Activated CD4-positive, alpha-beta memory T cell treated with anti-CD3 and anti-CD28 coated beads for 36 hours (primary cell): ENCODE measurements at regions not wholly inside any gene's neighbourhood (a gene's known extent, or its start where the extent isn't known, plus 50 kb on each side); places are given as distances from the start of the nearest gene placed in this dataset.

Experiments
- CTCF ChIA-PET: fragments of 350-600 bp; sonication (Branson Sonifier 250); formaldehyde crosslinking; loops from one replicate; lab custom pipeline; 2021; ENCODE audit warnings: antibody characterized with exemption, inconsistent platforms; lab: Charles Lee
- POLR2A ChIA-PET: fragments of 350-600 bp; sonication (Branson Sonifier 250); formaldehyde crosslinking; loops from one replicate; lab custom pipeline; 2021; ENCODE audit warnings: antibody characterized with exemption; lab: Charles Lee
- DNase-seq: peaks from one replicate; pipeline ENCODE4 v3.0.0-alpha.2; 2020
- H3K27ac Mint-ChIP-seq: one replicate; pipeline ENCODE4 v1.8.0; 2021; ENCODE audit warnings: mixed read lengths
- H3K27me3 Mint-ChIP-seq: one replicate; pipeline ENCODE4 v1.8.0; 2021; ENCODE audit warnings: mixed read lengths
- H3K36me3 Mint-ChIP-seq: one replicate; pipeline ENCODE4 v1.8.0; 2021; ENCODE audit warnings: mixed read lengths
- H3K4me1 Mint-ChIP-seq: one replicate; pipeline ENCODE4 v1.8.0; 2021; ENCODE audit warnings: low read depth, mixed read lengths
- H3K4me3 Mint-ChIP-seq: one replicate; pipeline ENCODE4 v1.8.0; 2021; ENCODE audit warnings: mild to moderate bottlenecking, mixed read lengths
- H3K9me3 Mint-ChIP-seq: one replicate; pipeline ENCODE4 v1.8.0; 2021; ENCODE audit warnings: mixed read lengths
- intact Hi-C: fragments of 100-400 bp; cut with micrococcal nuclease; formaldehyde crosslinking; loops from one replicate; pipeline ENCODE4 v1.15.1; 2023

- ChIA-PET CTCF (no interaction called here), POLR2A (no interaction called here)
- no peak for DNase-seq
- no peak overlapping the region for H3K4me3 Mint-ChIP-seq
- H3K36me3 Mint-ChIP-seq: no peaks in the 10 kb centered on the region
- H3K9me3 Mint-ChIP-seq: peaks cover 7% of the 10 kb centered on the region
- no peak overlapping the region for H3K27ac Mint-ChIP-seq
- H3K27me3 Mint-ChIP-seq: no peaks in the 10 kb centered on the region
- no peaks in the 10 kb centered on the region for H3K4me1 Mint-ChIP-seq
- intact Hi-C loops: no loop called here
These were observed 98.8 kb downstream of the ADCYAP1 start for GRCh38 chr18:1003499-1003898.

GRCh38 chr18:1006304-1006703, 101.6 kb downstream of the ADCYAP1 start:
- Mint-ChIP-seq H3K4me3 (no peak overlapping the region), H3K9me3 (peaks cover 7% of the 10 kb centered on the region), H3K4me1 (no peaks in the 10 kb centered on the region), H3K36me3 (no peaks in the 10 kb centered on the region), H3K27ac (no peak overlapping the region), H3K27me3 (no peaks in the 10 kb centered on the region)
- POLR2A ChIA-PET: no interaction called here
- intact Hi-C loops: no loop called here
- CTCF ChIA-PET: no interaction called here
- no peak for DNase-seq

DNA sequence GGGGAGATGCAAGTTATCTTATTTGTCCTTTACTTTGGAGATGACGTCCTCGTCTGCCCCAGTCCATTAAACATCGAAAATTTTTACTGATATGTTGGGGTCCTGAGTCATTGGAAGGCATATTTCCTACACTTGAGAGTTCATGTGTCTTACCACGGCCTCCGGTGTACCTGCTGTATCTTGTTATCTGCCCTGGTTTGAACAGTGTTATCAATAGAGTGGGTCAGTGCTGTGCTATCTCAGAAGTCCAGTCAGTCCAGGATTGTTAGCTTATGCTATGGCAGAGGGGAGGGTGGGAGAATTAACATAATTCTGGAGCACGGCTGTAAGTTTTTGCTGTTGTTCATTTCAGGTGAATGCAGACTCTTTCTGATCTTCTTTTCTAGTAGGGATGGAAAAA, 102.3 kb downstream of the ADCYAP1 start:
- DNase-seq: no peak
- ChIA-PET POLR2A (no interaction called here), CTCF (no interaction called here)
- no peak overlapping the region for H3K4me3 Mint-ChIP-seq
- intact Hi-C loops: no loop called here
- H3K9me3 Mint-ChIP-seq: peaks cover 7% of the 10 kb centered on the region
- H3K4me1 Mint-ChIP-seq: no peaks in the 10 kb centered on the region
- no peaks in the 10 kb centered on the region for H3K27me3 Mint-ChIP-seq
- H3K27ac Mint-ChIP-seq: no peak overlapping the region
- no peaks in the 10 kb centered on the region for H3K36me3 Mint-ChIP-seq

- intact Hi-C loops: no loop called here
- H3K4me1 Mint-ChIP-seq: no peaks in the 10 kb centered on the region
- no peaks in the 10 kb centered on the region for H3K9me3 Mint-ChIP-seq
- no peak overlapping the region for H3K4me3 Mint-ChIP-seq
- ChIA-PET CTCF (interaction anchor here (1.0 kb wide), 1 partner anchor 174 kb away, joined by 3 read pairs; no protein-coding TSS in a partner anchor), POLR2A (no interaction called here)
- no peak overlapping the region for H3K27ac Mint-ChIP-seq
- no peak for DNase-seq
- no peaks in the 10 kb centered on the region for H3K36me3 Mint-ChIP-seq
- no peaks in the 10 kb centered on the region for H3K27me3 Mint-ChIP-seq
These were observed 106.7 kb downstream of the ADCYAP1 start for GRCh38 chr18:1011349-1011748.

GRCh38 chr18:1012775-1013174, 108.1 kb downstream of the ADCYAP1 start:
- Mint-ChIP-seq H3K4me3 (no peak overlapping the region), H3K36me3 (no peaks in the 10 kb centered on the region), H3K27me3 (no peaks in the 10 kb centered on the region), H3K4me1 (no peaks in the 10 kb centered on the region), H3K27ac (no peak overlapping the region), H3K9me3 (no peaks in the 10 kb centered on the region)
- CTCF ChIA-PET: no interaction called here
- POLR2A ChIA-PET: no interaction called here
- DNase-seq: no peak
- intact Hi-C loops: no loop called here

- Mint-ChIP-seq H3K4me3 (no peak overlapping the region), H3K9me3 (no peaks in the 10 kb centered on the region), H3K27ac (no peak overlapping the region), H3K36me3 (no peaks in the 10 kb centered on the region), H3K4me1 (no peaks in the 10 kb centered on the region), H3K27me3 (no peaks in the 10 kb centered on the region)
- ChIA-PET POLR2A (no interaction called here), CTCF (no interaction called here)
- no peak for DNase-seq
- intact Hi-C loops: no loop called here
These were observed 109.3 kb downstream of the ADCYAP1 start for GRCh38 chr18:1013951-1014350.

DNA sequence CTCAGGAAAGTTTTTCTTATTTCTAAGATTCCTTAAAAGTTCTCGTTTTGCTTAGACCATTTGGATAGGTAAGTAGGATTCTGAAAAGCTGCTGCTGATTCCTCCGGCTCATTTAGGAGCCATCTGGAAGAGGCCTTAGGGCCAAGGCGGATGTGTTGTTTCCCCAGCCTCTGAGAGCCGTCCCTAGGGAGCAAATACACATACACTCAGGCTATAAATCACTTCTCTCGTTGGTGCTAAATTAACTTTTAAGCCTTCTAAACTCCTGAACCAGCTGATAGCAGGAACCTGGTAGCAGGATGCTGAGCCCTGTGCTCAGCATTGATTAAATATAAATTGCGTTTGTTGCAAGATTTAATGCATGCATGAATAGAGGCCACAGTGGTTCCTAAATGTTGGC, 109.8 kb downstream of the ADCYAP1 start:
- Mint-ChIP-seq H3K27ac (no peak overlapping the region), H3K4me1 (no peaks in the 10 kb centered on the region), H3K9me3 (no peaks in the 10 kb centered on the region), H3K36me3 (no peaks in the 10 kb centered on the region), H3K27me3 (no peaks in the 10 kb centered on the region), H3K4me3 (no peak overlapping the region)
- no peak for DNase-seq
- CTCF ChIA-PET: no interaction called here
- POLR2A ChIA-PET: no interaction called here
- intact Hi-C loops: no loop called here

DNA sequence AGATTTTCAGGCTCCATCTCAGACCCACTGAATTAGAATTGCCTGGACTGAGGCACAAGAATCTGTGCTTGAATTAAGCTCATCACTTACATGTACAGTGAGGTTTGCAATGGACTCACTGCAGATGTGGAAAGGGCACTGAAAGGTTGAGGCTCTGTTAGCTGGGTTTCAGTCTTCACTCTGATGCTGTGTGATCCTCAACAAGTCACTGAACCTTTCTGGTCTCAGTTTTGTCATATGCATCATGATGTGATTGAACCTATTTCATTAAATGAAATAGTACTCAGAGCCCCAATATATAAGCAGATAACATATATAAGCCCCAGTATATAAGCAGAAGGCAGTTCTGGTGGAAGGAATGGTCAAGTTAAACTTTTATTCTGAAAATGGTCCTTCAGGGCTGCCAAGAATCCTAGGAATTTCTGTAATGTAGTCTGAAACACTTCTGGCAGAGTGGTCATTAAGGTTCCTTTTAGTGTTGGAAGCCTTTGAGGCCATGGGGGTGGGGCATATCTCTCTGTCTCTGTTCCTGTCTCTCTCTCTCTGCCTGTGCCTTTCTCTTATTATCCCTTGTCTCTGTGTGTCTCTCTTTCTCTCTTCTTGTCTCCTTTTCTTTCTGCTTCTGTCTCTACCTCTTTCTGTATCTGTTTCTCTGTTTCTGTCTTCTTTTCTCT, 110.4 kb downstream of the ADCYAP1 start:
- no peaks in the 10 kb centered on the region for H3K4me1 Mint-ChIP-seq
- H3K27me3 Mint-ChIP-seq: no peaks in the 10 kb centered on the region
- no peaks in the 10 kb centered on the region for H3K9me3 Mint-ChIP-seq
- H3K36me3 Mint-ChIP-seq: no peaks in the 10 kb centered on the region
- intact Hi-C loops: no loop called here
- ChIA-PET POLR2A (no interaction called here), CTCF (no interaction called here)
- no peak overlapping the region for H3K27ac Mint-ChIP-seq
- DNase-seq: no peak
- no peak overlapping the region for H3K4me3 Mint-ChIP-seq

DNA sequence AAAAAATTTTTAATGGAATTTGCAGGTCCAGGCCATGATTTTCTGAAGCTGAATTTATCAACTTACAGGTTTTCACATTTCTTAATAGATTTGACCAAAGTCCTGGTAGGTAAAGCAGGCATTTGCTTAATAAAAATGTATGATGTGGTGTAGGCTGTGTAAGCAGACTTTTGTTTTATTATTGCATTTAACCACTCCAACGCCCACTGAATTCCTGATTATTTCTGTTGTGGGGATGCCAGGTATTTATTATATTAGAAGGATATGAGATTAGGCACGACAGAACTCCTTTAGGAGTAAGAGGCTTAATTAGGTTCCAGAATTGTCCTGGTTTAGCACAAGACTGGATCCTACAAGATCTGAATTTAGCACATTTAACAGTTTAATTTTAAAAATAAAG, 111.1 kb downstream of the ADCYAP1 start:
- CTCF ChIA-PET: no interaction called here
- POLR2A ChIA-PET: no interaction called here
- Mint-ChIP-seq H3K4me1 (no peaks in the 10 kb centered on the region), H3K9me3 (no peaks in the 10 kb centered on the region), H3K36me3 (no peaks in the 10 kb centered on the region), H3K4me3 (no peak overlapping the region), H3K27me3 (no peaks in the 10 kb centered on the region), H3K27ac (no peak overlapping the region)
- intact Hi-C loops: no loop called here
- DNase-seq: no peak

- Mint-ChIP-seq H3K36me3 (no peaks in the 10 kb centered on the region), H3K27ac (no peak overlapping the region), H3K4me3 (no peak overlapping the region), H3K9me3 (no peaks in the 10 kb centered on the region), H3K27me3 (no peaks in the 10 kb centered on the region), H3K4me1 (no peaks in the 10 kb centered on the region)
- CTCF ChIA-PET: no interaction called here
- no peak for DNase-seq
- intact Hi-C loops: no loop called here
- POLR2A ChIA-PET: no interaction called here
These were observed 112.8 kb downstream of the ADCYAP1 start for GRCh38 chr18:1017227-1018058.

DNA sequence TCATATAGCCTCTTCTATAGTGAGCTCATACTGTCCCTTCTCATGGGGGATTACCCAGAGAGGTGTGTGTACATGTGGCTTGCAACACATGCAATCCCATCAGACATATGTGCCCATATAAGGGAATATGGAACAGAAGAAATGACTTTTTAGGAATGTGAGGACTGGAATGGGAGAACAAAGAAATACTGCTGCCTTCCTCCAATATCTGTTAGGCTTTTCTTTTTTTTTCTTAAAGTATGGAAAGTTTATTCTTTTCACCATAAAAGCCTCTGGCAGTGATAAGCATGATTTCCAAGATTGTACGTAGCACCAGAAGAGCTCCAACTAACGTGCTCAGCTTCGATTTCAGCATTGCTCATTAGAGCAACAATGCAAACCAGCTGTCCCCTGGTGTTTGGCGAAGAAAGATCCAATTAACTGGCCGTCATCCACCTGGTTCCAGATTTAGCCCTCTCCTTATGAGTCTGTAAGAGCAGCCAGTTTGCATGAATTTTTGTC, 113.6 kb downstream of the ADCYAP1 start:
- intact Hi-C loops: no loop called here
- no peaks in the 10 kb centered on the region for H3K9me3 Mint-ChIP-seq
- H3K27me3 Mint-ChIP-seq: no peaks in the 10 kb centered on the region
- ChIA-PET CTCF (no interaction called here), POLR2A (no interaction called here)
- DNase-seq: no peak
- H3K4me1 Mint-ChIP-seq: no peaks in the 10 kb centered on the region
- H3K27ac Mint-ChIP-seq: no peak overlapping the region
- no peak overlapping the region for H3K4me3 Mint-ChIP-seq
- H3K36me3 Mint-ChIP-seq: no peaks in the 10 kb centered on the region

- ChIA-PET CTCF (no interaction called here), POLR2A (no interaction called here)
- no peaks in the 10 kb centered on the region for H3K27me3 Mint-ChIP-seq
- intact Hi-C loops: no loop called here
- no peaks in the 10 kb centered on the region for H3K9me3 Mint-ChIP-seq
- H3K27ac Mint-ChIP-seq: no peak overlapping the region
- DNase-seq: no peak
- H3K4me1 Mint-ChIP-seq: no peaks in the 10 kb centered on the region
- H3K4me3 Mint-ChIP-seq: no peak overlapping the region
- no peaks in the 10 kb centered on the region for H3K36me3 Mint-ChIP-seq
These were observed 114.5 kb downstream of the ADCYAP1 start for GRCh38 chr18:1019191-1019590.
